ENCODE measurements at regions not wholly inside any gene's neighbourhood (a gene's known extent, or its start where the extent isn't known, plus 50 kb on each side); places are given as distances from the start of the nearest gene placed in this dataset.

GRCh38 chr16:59463776-59464175 is 729.7 kb upstream of the GOT2 start:
- TF ChIP-seq TAF1 (IDR thresholded peaks at IDR 0.05; ENCODE audit: borderline replicate concordance, insufficient read depth, low read length) (no peak), SIN3A (IDR thresholded peaks at IDR 0.05; ENCODE audit: borderline replicate concordance, insufficient read depth, low read length) (no peak)

All from PFSK-1 (cell line).